GM20000 (cell line): ENCODE measurements at regions not wholly inside any gene's neighbourhood (a gene's known extent, or its start where the extent isn't known, plus 50 kb on each side); places are given as distances from the start of the nearest gene placed in this dataset.

Source experiments
- DNase-seq: peaks from one replicate; pipeline ENCODE4 v3.0.0; 2012; ENCODE audit warnings: low spot score
- CTCF ChIP-seq: IDR thresholded peaks from 2 replicates; pipeline ENCODE4 v1.5.1; 2012; ENCODE audit warnings: mild to moderate bottlenecking, control low read depth; ENCODE audit errors: extremely low read depth, missing control alignments

DNA sequence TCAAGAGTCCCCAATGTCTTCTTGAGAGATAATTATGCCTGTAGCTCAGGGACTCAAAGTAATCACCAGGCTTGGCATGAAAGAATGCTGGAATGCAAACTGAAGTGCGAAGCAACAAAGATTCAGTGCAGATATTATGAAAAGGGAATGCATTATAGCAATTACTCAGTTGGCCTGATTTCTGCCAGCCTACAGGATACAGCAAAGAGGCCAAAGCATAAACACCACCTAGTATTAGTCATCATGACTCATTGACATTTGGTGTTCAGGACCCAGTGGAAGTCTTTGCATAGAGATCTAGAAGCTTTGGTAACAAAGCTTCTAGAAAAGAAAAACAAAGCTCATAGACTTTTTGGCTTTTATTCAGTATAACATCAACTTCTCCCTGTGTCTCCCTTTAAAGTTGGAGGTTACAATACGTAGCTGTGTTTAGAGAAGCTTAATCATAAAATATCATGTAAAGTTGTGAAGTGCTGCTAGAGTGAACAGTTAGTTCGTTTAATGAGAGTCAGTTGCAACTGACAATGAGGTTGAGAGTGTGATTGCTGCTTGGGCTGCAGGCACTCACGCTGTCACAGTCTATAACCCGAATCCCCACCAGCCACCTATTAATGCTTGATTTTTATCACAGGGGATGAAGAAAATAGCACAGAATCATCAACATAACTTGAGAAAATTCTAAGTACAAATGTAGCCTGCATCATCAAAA lies 932.7 kb downstream of the TFAP2A start:
- no peak for DNase-seq

DNA sequence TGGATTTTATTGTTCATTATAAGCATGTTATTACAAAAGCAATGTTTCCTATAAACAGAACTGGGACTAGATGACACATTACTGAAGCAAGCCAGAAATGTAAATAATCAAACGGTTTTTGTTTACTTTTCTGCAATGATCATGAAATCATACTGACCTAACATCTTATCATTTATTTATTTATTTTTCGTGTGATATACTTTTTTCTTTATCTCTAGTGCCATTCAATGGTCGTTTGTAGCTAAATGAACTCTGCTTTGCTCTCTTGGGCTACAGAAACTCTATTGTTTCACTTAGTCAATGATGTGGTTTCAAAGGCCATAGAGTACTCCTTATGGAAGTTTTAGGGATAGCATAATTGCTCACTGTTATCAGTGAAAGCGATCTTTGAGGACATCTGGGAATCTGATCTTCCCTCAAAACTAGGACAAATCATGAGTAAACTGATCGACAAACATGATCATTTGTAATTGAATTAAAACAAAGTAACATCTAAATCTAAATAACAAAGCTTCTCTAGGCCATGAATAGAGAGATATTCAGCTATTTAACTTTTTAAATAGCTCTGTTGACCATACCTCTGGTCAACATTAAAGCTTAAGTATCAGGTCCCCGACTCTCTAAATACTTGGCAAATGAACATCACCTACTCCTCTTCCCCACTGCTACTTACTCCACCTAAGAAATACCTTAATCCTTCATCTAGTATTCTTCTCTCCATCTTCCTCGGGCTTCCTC lies 933.4 kb downstream of the TFAP2A start:
- no peak for DNase-seq
- no peak for TF ChIP-seq CTCF

More for the DNA sequence above, 932.7 kb downstream of the TFAP2A start:
- no peak for TF ChIP-seq CTCF

GRCh38 chr6:9468277-9468676 lies 946.6 kb downstream of the TFAP2A start:
- TF ChIP-seq CTCF, result no peak
- no peak for DNase-seq

DNA sequence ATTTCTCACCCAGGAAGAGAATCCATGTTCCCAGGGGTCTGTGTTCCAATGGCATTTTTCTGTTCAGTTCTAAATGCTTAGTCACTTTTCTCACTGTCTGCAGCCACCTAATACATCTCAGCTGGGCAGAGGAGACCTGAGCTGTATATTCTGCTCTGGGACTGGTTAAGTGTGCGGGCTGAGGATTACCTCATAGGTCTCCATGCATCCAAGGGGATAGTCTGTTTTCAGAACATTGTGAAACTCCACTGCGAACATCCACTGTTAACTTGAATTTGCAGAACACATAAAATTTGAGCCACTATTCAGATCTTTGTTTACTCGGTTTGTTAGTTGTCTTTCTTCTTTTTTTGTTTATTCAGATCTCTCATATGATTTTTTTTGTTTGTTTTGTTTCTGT lies 947.1 kb downstream of the TFAP2A start:
- DNase-seq, result no peak
- TF ChIP-seq CTCF, result no peak

- DNase-seq, result no peak
- TF ChIP-seq CTCF, result no peak
Observed at GRCh38 chr6:9464583-9464982, 950.3 kb downstream of the TFAP2A start.

GRCh38 chr6:9463311-9463710 lies 951.6 kb downstream of the TFAP2A start:
- DNase-seq, result no peak
- TF ChIP-seq CTCF, result no peak

DNA sequence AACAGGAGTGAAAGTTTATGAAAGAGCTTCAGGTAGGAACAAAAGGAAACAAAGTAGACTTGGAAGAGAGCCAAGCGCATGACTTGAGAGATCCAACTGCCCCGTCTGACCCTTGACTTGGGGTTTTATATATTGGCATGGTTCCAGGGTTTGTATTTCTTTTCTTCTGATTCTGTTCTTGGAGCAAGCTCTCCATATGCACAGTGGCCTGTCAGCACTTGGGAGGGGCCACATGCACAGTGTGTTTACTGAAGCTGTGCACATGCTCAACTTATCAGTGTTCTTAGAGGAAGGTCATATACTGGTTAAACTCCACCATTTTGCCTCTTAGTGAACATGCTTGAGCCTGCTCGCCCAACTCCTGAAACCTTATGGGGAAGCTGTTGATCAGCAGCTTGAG lies 953.7 kb downstream of the TFAP2A start:
- TF ChIP-seq CTCF, result no peak
- no peak for DNase-seq
